Neural cell (in vitro differentiated cells): ENCODE measurements at regions not wholly inside any gene's neighbourhood (a gene's known extent, or its start where the extent isn't known, plus 50 kb on each side); places are given as distances from the start of the nearest gene placed in this dataset.

Experiments used
- CTCF ChIP-seq: fragments of 450-650 bp; IDR thresholded peaks from 2 replicates; pipeline ENCODE4 v1.5.1; 2014; ENCODE audit warnings: antibody characterized with exemption, mild to moderate bottlenecking, moderate library complexity; ENCODE audit not compliant: poor library complexity, severe bottlenecking
- EZH2 ChIP-seq: fragments of 200-600, 300-800 bp; shearing (Covaris generic), sonication (generic); IDR thresholded peaks from 2 replicates; pipeline ENCODE4 v1.6.1; 2014; ENCODE audit warnings: antibody characterized with exemption, low read length, borderline replicate concordance, mild to moderate bottlenecking; ENCODE audit not compliant: insufficient read depth, poor library complexity, severe bottlenecking
- POLR2AphosphoS5 ChIP-seq: IDR thresholded peaks from 2 replicates; pipeline ENCODE4 v1.6.1; 2012
- RAD21 ChIP-seq: fragments of 450-650 bp; conservative IDR thresholded peaks from 2 replicates; pipeline ENCODE4 v1.6.1; 2014; ENCODE audit warnings: antibody characterized with exemption, mild to moderate bottlenecking, moderate library complexity

- TF ChIP-seq CTCF: no peak
- no peak for TF ChIP-seq POLR2AphosphoS5
- no peak for TF ChIP-seq RAD21
- TF ChIP-seq EZH2: no peak
Observed at GRCh38 chr15:93705753-93706455, 525.5 kb upstream of the MCTP2 start.
